ENCODE measurements at regions not wholly inside any gene's neighbourhood (a gene's known extent, or its start where the extent isn't known, plus 50 kb on each side); places are given as distances from the start of the nearest gene placed in this dataset.

- Histone ChIP-seq H3K9me3 (no peaks in the 10 kb centered on the region), H3K4me3 (no peak overlapping the region), H3K27me3 (replicated peaks; ENCODE audit: insufficient read depth) (no peaks in the 10 kb centered on the region), H3K36me3 (no peaks in the 10 kb centered on the region), H3K27ac (no peak overlapping the region), H3K4me1 (ENCODE audit: control insufficient read depth in 1 of 2, low read depth in 2 of 2) (no peaks in the 10 kb centered on the region)
- TF ChIP-seq CTCF (IDR thresholded peaks at IDR 0.05): no peak
- no peak for DNase-seq (ENCODE audit: low spot score)
- no peak for ATAC-seq (ENCODE audit: insufficient number of reproducible peaks, low FRiP score, low read depth)
Measured at GRCh38 chr4:24422644-24423043, 161.7 kb downstream of the DHX15 start.

DNA sequence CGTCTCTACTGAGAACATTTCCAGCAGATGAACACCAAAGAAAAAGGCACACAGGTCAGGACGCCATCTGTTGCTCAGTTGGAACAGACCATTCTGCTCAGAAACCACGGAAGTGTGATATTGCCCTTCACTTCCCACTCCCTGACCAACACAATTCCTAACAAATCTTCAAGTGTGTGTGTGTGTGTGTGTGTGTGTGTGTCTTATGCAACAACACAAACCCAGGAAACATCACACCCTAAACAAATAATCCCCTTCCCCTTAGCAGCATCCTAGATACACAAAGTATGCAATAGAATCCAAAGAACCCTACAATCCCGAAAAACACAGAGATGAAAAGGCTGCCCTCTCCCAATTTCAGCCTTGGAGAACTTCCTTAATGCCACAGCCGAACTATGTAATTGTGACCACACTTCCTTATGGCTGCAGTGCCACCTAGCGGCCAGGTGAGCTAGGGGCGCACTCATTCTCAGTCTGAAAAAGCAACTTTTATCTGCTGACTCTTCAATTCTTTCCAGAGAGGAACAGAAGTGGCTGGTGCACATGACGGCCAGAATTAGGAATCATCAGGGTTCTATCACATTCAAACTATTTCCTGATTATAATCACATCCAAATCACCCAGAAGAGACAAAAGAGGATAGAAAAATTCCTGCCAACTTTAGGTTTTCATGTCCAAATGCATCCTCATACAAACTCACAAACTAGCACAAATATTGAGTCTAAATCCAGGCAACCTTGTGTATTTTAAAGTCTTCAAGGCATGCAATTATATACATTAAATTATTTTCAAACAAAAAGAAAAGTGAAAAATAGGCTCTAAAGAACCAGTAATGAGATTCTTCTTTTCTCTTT is 164.9 kb downstream of the DHX15 start:
- Histone ChIP-seq H3K36me3 (no peaks in the 10 kb centered on the region), H3K4me1 (ENCODE audit: control insufficient read depth in 1 of 2, low read depth in 2 of 2) (no peaks in the 10 kb centered on the region), H3K4me3 (no peak overlapping the region), H3K27ac (no peak overlapping the region), H3K9me3 (no peaks in the 10 kb centered on the region), H3K27me3 (replicated peaks; ENCODE audit: insufficient read depth) (no peaks in the 10 kb centered on the region)
- ATAC-seq (ENCODE audit: insufficient number of reproducible peaks, low FRiP score, low read depth) (no peak), DNase-seq (ENCODE audit: low spot score) (no peak)
- TF ChIP-seq CTCF (IDR thresholded peaks at IDR 0.05): peak; percentile 78

GRCh38 chr4:24417206-24417605 is 167.1 kb downstream of the DHX15 start:
- H3K4me3 ChIP-seq: no peak overlapping the region
- H3K9me3 ChIP-seq: no peaks in the 10 kb centered on the region
- no peak overlapping the region for H3K27ac ChIP-seq
- no peaks in the 10 kb centered on the region for H3K36me3 ChIP-seq
- TF ChIP-seq CTCF (IDR thresholded peaks at IDR 0.05): no peak
- DNase-seq (ENCODE audit: low spot score) (no peak), ATAC-seq (ENCODE audit: insufficient number of reproducible peaks, low FRiP score, low read depth) (no peak)
- no peaks in the 10 kb centered on the region for H3K4me1 ChIP-seq (ENCODE audit: control insufficient read depth in 1 of 2, low read depth in 2 of 2)
- no peaks in the 10 kb centered on the region for H3K27me3 ChIP-seq (replicated peaks; ENCODE audit: insufficient read depth)

- no peak for TF ChIP-seq CTCF (IDR thresholded peaks at IDR 0.05)
- Histone ChIP-seq H3K4me3 (no peak overlapping the region), H3K4me1 (ENCODE audit: control insufficient read depth in 1 of 2, low read depth in 2 of 2) (no peaks in the 10 kb centered on the region), H3K9me3 (no peaks in the 10 kb centered on the region), H3K27me3 (replicated peaks; ENCODE audit: insufficient read depth) (no peaks in the 10 kb centered on the region), H3K36me3 (no peaks in the 10 kb centered on the region), H3K27ac (no peak overlapping the region)
- ATAC-seq (ENCODE audit: insufficient number of reproducible peaks, low FRiP score, low read depth) (no peak), DNase-seq (ENCODE audit: low spot score) (no peak)
Measured at GRCh38 chr4:24416293-24416692, 168.1 kb downstream of the DHX15 start.

- DNase-seq (ENCODE audit: low spot score) (no peak), ATAC-seq (ENCODE audit: insufficient number of reproducible peaks, low FRiP score, low read depth) (no peak)
- H3K4me3 ChIP-seq: no peak overlapping the region
- H3K4me1 ChIP-seq (ENCODE audit: control insufficient read depth in 1 of 2, low read depth in 2 of 2): no peaks in the 10 kb centered on the region
- TF ChIP-seq CTCF (IDR thresholded peaks at IDR 0.05): no peak
- H3K27ac ChIP-seq: no peak overlapping the region
- H3K9me3 ChIP-seq: no peaks in the 10 kb centered on the region
- H3K27me3 ChIP-seq (replicated peaks; ENCODE audit: insufficient read depth): no peaks in the 10 kb centered on the region
- H3K36me3 ChIP-seq: no peaks in the 10 kb centered on the region
Measured at GRCh38 chr4:24413311-24413784, 171.0 kb downstream of the DHX15 start.

Measured in thoracic aorta (tissue), 2 donors.